ENCODE measurements at regions not wholly inside any gene's neighbourhood (a gene's known extent, or its start where the extent isn't known, plus 50 kb on each side); places are given as distances from the start of the nearest gene placed in this dataset.

DNA sequence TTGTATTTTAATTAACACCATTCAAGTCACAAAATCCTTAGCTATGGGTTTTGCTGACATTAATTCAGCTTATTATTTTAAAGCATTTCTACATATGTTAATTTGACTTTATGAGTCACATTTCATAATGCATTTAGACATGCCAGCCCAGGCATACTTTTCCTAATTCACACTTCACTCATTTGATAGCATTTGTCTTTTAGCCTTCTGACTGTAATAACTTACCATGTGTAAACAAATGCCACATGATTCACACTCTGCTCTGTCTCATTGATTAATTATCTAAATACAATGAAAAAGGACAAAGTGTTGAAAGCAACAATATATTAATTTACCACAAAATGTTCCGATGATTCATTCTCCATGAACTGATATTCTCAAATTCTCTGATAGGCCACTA is 927.8 kb upstream of the EPHA6 start:
- Histone ChIP-seq H3K79me2 (ENCODE audit: insufficient read depth, low read length) (no peaks in the 10 kb centered on the region), H3K4me2 (ENCODE audit: low read length) (no peak overlapping the region), H3K36me3 (ENCODE audit: insufficient read depth, low read length) (no peaks in the 10 kb centered on the region), H3K4me3 (ENCODE audit: low read depth, low read length, poor library complexity, severe bottlenecking) (no peak overlapping the region), H3K9ac (ENCODE audit: low read length) (no peak overlapping the region), H3K9me2 (ENCODE audit: low read depth, low read length) (no peaks in the 10 kb centered on the region), H2AFZ (ENCODE audit: low read length) (no peak overlapping the region), H3K4me1 (ENCODE audit: insufficient read depth, low read length, severe bottlenecking) (no peaks in the 10 kb centered on the region), H3F3A (ENCODE audit: insufficient read depth, low read length) (no peaks in the 10 kb centered on the region), H3K27me3 (ENCODE audit: insufficient read depth, low read length) (no peaks in the 10 kb centered on the region), H4K20me1 (ENCODE audit: insufficient read depth, low read length) (no peaks in the 10 kb centered on the region), H3K9me3 (ENCODE audit: low read length) (no peaks in the 10 kb centered on the region), H3K27ac (ENCODE audit: low read depth, low read length, poor library complexity, severe bottlenecking) (no peak overlapping the region)
- TF ChIP-seq CTCF (IDR thresholded peaks at IDR 0.05; ENCODE audit: low read length) (no peak), EZH2 (IDR thresholded peaks at IDR 0.05; ENCODE audit: borderline replicate concordance, low read length) (no peak)

GRCh38 chr3:95887114-95887513 is 927.3 kb upstream of the EPHA6 start:
- H3K9me2 ChIP-seq (ENCODE audit: low read depth, low read length): no peaks in the 10 kb centered on the region
- no peak for TF ChIP-seq CTCF (IDR thresholded peaks at IDR 0.05; ENCODE audit: low read length)
- no peak for TF ChIP-seq EZH2 (IDR thresholded peaks at IDR 0.05; ENCODE audit: borderline replicate concordance, low read length)
- no peaks in the 10 kb centered on the region for H4K20me1 ChIP-seq (ENCODE audit: insufficient read depth, low read length)
- no peak overlapping the region for H2AFZ ChIP-seq (ENCODE audit: low read length)
- H3K9me3 ChIP-seq (ENCODE audit: low read length): no peaks in the 10 kb centered on the region
- no peaks in the 10 kb centered on the region for H3K79me2 ChIP-seq (ENCODE audit: insufficient read depth, low read length)
- no peak overlapping the region for H3K4me2 ChIP-seq (ENCODE audit: low read length)
- no peak overlapping the region for H3K27ac ChIP-seq (ENCODE audit: low read depth, low read length, poor library complexity, severe bottlenecking)
- H3K4me3 ChIP-seq (ENCODE audit: low read depth, low read length, poor library complexity, severe bottlenecking): no peak overlapping the region
- H3K36me3 ChIP-seq (ENCODE audit: insufficient read depth, low read length): no peaks in the 10 kb centered on the region
- H3F3A ChIP-seq (ENCODE audit: insufficient read depth, low read length): no peaks in the 10 kb centered on the region
- H3K4me1 ChIP-seq (ENCODE audit: insufficient read depth, low read length, severe bottlenecking): no peaks in the 10 kb centered on the region
- H3K27me3 ChIP-seq (ENCODE audit: insufficient read depth, low read length): no peaks in the 10 kb centered on the region
- H3K9ac ChIP-seq (ENCODE audit: low read length): no peak overlapping the region

GRCh38 chr3:95894820-95895219 is 919.6 kb upstream of the EPHA6 start:
- no peak overlapping the region for H3K4me2 ChIP-seq (ENCODE audit: low read length)

DNA sequence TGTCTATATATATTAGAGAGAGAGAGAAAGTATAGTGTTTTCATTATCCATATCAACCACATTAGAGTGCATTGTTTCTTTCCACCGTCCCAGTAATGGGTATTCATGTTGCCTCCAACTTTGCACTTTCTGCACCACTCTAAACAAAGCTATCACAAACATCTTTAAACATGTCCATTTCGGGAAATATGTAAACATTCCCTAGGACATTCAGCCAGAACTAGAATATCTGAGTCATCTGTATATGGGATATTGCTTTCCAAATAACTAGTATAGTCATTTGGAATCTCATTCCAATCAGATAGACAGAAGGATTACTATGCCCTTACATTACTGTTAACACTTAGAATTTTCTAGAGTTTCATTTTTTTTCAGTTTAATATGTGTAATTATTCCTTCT is 914.9 kb upstream of the EPHA6 start:
- Histone ChIP-seq H3K4me3 (ENCODE audit: low read depth, low read length, poor library complexity, severe bottlenecking) (no peak overlapping the region), H3K36me3 (ENCODE audit: insufficient read depth, low read length) (no peaks in the 10 kb centered on the region), H4K20me1 (ENCODE audit: insufficient read depth, low read length) (no peaks in the 10 kb centered on the region), H3K4me2 (ENCODE audit: low read length) (no peak overlapping the region), H2AFZ (ENCODE audit: low read length) (no peak overlapping the region), H3K4me1 (ENCODE audit: insufficient read depth, low read length, severe bottlenecking) (no peaks in the 10 kb centered on the region), H3K9me3 (ENCODE audit: low read length) (no peaks in the 10 kb centered on the region), H3K79me2 (ENCODE audit: insufficient read depth, low read length) (no peaks in the 10 kb centered on the region), H3K9ac (ENCODE audit: low read length) (no peak overlapping the region), H3K9me2 (ENCODE audit: low read depth, low read length) (no peaks in the 10 kb centered on the region), H3K27me3 (ENCODE audit: insufficient read depth, low read length) (no peaks in the 10 kb centered on the region), H3F3A (ENCODE audit: insufficient read depth, low read length) (no peaks in the 10 kb centered on the region), H3K27ac (ENCODE audit: low read depth, low read length, poor library complexity, severe bottlenecking) (no peak overlapping the region)
- no peak for TF ChIP-seq CTCF (IDR thresholded peaks at IDR 0.05; ENCODE audit: low read length)
- no peak for TF ChIP-seq EZH2 (IDR thresholded peaks at IDR 0.05; ENCODE audit: borderline replicate concordance, low read length)

More at GRCh38 chr3:95894820-95895219, 919.6 kb upstream of the EPHA6 start:
- Histone ChIP-seq H3K9ac (ENCODE audit: low read length) (no peak overlapping the region), H4K20me1 (ENCODE audit: insufficient read depth, low read length) (no peaks in the 10 kb centered on the region), H3K9me3 (ENCODE audit: low read length) (no peaks in the 10 kb centered on the region), H3K4me3 (ENCODE audit: low read depth, low read length, poor library complexity, severe bottlenecking) (no peak overlapping the region), H3F3A (ENCODE audit: insufficient read depth, low read length) (no peaks in the 10 kb centered on the region), H3K4me1 (ENCODE audit: insufficient read depth, low read length, severe bottlenecking) (no peaks in the 10 kb centered on the region), H3K27ac (ENCODE audit: low read depth, low read length, poor library complexity, severe bottlenecking) (no peak overlapping the region), H3K27me3 (ENCODE audit: insufficient read depth, low read length) (no peaks in the 10 kb centered on the region), H2AFZ (ENCODE audit: low read length) (no peak overlapping the region), H3K79me2 (ENCODE audit: insufficient read depth, low read length) (no peaks in the 10 kb centered on the region), H3K9me2 (ENCODE audit: low read depth, low read length) (no peaks in the 10 kb centered on the region), H3K36me3 (ENCODE audit: insufficient read depth, low read length) (no peaks in the 10 kb centered on the region)
- no peak for TF ChIP-seq EZH2 (IDR thresholded peaks at IDR 0.05; ENCODE audit: borderline replicate concordance, low read length)
